ENCODE measurements at regions not wholly inside any gene's neighbourhood (a gene's known extent, or its start where the extent isn't known, plus 50 kb on each side); places are given as distances from the start of the nearest gene placed in this dataset.

DNA sequence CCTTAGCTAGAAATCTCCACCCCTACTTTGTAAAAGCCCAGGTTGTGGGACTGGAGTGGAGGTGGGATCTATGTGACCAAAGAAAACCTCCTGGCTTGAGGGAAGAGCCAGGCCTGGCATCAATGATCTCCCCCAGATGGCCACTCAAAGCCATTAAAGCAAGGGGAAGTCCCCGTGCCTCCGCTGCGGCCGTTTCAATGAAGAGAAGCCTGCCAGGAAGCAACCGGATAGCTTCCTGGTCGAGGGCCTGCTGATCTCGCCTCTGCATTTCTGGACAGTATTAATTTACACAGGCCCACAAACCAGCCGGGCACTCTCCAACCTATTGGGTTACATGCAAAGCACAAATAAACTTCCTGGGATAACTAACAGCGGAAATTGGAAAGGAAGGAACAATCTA is 160.5 kb upstream of the MSX2 start:
- BruUV-seq (replicated peaks), result no TSS peak
- ChIA-PET RAD21 (ENCODE audit: low non-redundant PET in 1 of 2, low total read pairs in 2 of 2, uncharacterized antibody in 2 of 2, unreplicated experiment in 2 of 2) (no interaction called here), POLR2A (no interaction called here), CTCF (no interaction called here)
- Histone ChIP-seq H3K9me2 (ENCODE audit: insufficient read depth) (no peaks in the 10 kb centered on the region), H4K20me1 (ENCODE audit: insufficient read depth) (no peaks in the 10 kb centered on the region), H3K36me3 (ENCODE audit: control insufficient read depth in 1 of 2, insufficient read depth in 2 of 2, low read length in 2 of 2) (no peaks in the 10 kb centered on the region), H3K4me3 (replicated peaks in 1 of 2; ENCODE audit: low read depth in 1 of 2, low read length in 2 of 2) (no peak overlapping the region), H3K4me1 (ENCODE audit: control insufficient read depth in 1 of 2, insufficient read depth in 2 of 2, low read length in 2 of 2) (peaks cover 0 to 6% of the 10 kb centered on the region in 2 experiments; a peak in 3 of 4 replicates), H2AFZ (ENCODE audit: low read depth, low read length, poor library complexity, severe bottlenecking) (no peak overlapping the region), H3K79me2 (ENCODE audit: insufficient read depth, low read length) (no peaks in the 10 kb centered on the region), H3K27me3 (ENCODE audit: insufficient read depth, low read length) (peaks cover 27% of the 10 kb centered on the region; the same call in 1 of the 2 replicates), H3K9me3 (ENCODE audit: control insufficient read depth in 1 of 2, insufficient read depth in 1 of 2, low read depth in 1 of 2, low read length in 2 of 2) (no peaks in the 10 kb centered on the region), H3K9ac (ENCODE audit: low read length) (no peak overlapping the region), H3K4me2 (ENCODE audit: low read length) (no peak overlapping the region), H3K27ac (ENCODE audit: low read depth, low read length) (no peak overlapping the region)
- intact Hi-C loops (cut with micrococcal nuclease), result no loop called here
- TF ChIP-seq, protein P1, sequence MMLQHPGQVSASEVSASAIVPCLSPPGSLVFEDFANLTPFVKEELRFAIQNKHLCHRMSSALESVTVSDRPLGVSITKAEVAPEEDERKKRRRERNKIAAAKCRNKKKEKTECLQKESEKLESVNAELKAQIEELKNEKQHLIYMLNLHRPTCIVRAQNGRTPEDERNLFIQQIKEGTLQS (IDR thresholded peaks at IDR 0.05), result no peak
- TF ChIP-seq, protein P2, sequence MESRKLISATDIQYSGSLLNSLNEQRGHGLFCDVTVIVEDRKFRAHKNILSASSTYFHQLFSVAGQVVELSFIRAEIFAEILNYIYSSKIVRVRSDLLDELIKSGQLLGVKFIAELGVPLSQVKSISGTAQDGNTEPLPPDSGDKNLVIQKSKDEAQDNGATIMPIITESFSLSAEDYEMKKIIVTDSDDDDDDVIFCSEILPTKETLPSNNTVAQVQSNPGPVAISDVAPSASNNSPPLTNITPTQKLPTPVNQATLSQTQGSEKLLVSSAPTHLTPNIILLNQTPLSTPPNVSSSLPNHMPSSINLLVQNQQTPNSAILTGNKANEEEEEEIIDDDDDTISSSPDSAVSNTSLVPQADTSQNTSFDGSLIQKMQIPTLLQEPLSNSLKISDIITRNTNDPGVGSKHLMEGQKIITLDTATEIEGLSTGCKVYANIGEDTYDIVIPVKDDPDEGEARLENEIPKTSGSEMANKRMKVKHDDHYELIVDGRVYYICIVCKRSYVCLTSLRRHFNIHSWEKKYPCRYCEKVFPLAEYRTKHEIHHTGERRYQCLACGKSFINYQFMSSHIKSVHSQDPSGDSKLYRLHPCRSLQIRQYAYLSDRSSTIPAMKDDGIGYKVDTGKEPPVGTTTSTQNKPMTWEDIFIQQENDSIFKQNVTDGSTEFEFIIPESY (IDR thresholded peaks at IDR 0.05; ENCODE audit: extremely low read depth, insufficient replicate concordance, low read length), result no peak
- TF ChIP-seq RAD21 (IDR thresholded peaks at IDR 0.05; ENCODE audit: low read depth), result no peak
- ATAC-seq, result no peak
- no peak for DNase-seq (ENCODE audit: low read depth, low spot score)

DNA sequence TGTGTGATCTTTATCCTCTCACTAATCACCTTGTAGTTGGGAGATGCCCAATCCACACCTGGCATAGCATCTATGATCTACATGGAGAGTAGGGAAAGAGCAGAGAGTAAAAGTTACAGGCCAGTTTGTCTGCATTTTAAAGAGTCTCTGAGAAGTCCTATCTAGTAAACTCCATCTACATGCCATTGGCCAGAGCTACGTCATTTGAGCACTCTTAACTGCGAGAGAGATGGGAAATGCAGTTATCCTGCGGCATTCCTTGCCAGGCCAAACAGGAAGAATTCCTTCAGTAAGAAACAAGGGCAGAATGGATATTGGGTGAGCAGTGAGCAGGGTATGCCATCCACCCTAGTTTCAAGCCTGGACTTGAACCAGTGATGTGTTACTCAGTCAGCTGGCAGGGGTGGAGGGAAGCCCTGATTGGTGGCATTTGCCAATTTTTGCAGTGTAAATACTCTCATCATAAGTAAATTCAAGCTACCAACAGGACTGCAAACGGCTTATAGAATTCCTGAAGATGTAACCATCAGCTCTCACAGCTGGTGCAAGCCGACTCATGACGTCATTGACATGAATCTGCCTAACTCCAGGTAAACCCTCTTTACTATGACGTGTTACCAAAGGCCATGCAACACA is 156.8 kb upstream of the MSX2 start:
- ChIA-PET CTCF (no interaction called here), RAD21 (ENCODE audit: low non-redundant PET in 1 of 2, low total read pairs in 2 of 2, uncharacterized antibody in 2 of 2, unreplicated experiment in 2 of 2) (no interaction called here), POLR2A (no interaction called here)
- intact Hi-C loops (cut with micrococcal nuclease), result no loop called here
- no peak overlapping the region for H2AFZ ChIP-seq (ENCODE audit: low read depth, low read length, poor library complexity, severe bottlenecking)
- H3K79me2 ChIP-seq (ENCODE audit: insufficient read depth, low read length), result no peaks in the 10 kb centered on the region
- no peak overlapping the region for H3K4me2 ChIP-seq (ENCODE audit: low read length)
- no peak overlapping the region for H3K9ac ChIP-seq (ENCODE audit: low read length)
- DNase-seq (ENCODE audit: low read depth, low spot score) (no peak), ATAC-seq (no peak)
- no peak overlapping the region for H3K27ac ChIP-seq (ENCODE audit: low read depth, low read length)
- H3K9me3 ChIP-seq (ENCODE audit: control insufficient read depth in 1 of 2, insufficient read depth in 1 of 2, low read depth in 1 of 2, low read length in 2 of 2), result no peaks in the 10 kb centered on the region
- H3K36me3 ChIP-seq (ENCODE audit: control insufficient read depth in 1 of 2, insufficient read depth in 2 of 2, low read length in 2 of 2), result no peaks in the 10 kb centered on the region
- no peaks in the 10 kb centered on the region for H3K9me2 ChIP-seq (ENCODE audit: insufficient read depth)
- no peak overlapping the region for H3K4me3 ChIP-seq (replicated peaks in 1 of 2; ENCODE audit: low read depth in 1 of 2, low read length in 2 of 2)
- peaks cover 20 to 30% of the 10 kb centered on the region in 2 experiments for H3K4me1 ChIP-seq (ENCODE audit: control insufficient read depth in 1 of 2, insufficient read depth in 2 of 2, low read length in 2 of 2)
- BruUV-seq (replicated peaks), result no TSS peak
- peaks cover 9% of the 10 kb centered on the region; the same call in 1 of the 2 replicates for H3K27me3 ChIP-seq (ENCODE audit: insufficient read depth, low read length)
- H4K20me1 ChIP-seq (ENCODE audit: insufficient read depth), result no peaks in the 10 kb centered on the region
- TF ChIP-seq YY1 (IDR thresholded peaks at IDR 0.05; ENCODE audit: extremely low read depth, insufficient replicate concordance, low read depth, low read length), result no peak
- TF ChIP-seq, protein P3, sequence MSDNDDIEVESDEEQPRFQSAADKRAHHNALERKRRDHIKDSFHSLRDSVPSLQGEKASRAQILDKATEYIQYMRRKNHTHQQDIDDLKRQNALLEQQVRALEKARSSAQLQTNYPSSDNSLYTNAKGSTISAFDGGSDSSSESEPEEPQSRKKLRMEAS (IDR thresholded peaks at IDR 0.05), result no peak
- no peak for TF ChIP-seq SRF (IDR thresholded peaks at IDR 0.05; ENCODE audit: low read depth)
- TF ChIP-seq, protein P4, sequence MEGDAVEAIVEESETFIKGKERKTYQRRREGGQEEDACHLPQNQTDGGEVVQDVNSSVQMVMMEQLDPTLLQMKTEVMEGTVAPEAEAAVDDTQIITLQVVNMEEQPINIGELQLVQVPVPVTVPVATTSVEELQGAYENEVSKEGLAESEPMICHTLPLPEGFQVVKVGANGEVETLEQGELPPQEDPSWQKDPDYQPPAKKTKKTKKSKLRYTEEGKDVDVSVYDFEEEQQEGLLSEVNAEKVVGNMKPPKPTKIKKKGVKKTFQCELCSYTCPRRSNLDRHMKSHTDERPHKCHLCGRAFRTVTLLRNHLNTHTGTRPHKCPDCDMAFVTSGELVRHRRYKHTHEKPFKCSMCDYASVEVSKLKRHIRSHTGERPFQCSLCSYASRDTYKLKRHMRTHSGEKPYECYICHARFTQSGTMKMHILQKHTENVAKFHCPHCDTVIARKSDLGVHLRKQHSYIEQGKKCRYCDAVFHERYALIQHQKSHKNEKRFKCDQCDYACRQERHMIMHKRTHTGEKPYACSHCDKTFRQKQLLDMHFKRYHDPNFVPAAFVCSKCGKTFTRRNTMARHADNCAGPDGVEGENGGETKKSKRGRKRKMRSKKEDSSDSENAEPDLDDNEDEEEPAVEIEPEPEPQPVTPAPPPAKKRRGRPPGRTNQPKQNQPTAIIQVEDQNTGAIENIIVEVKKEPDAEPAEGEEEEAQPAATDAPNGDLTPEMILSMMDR (IDR thresholded peaks at IDR 0.05 in 2 of 3, conservative IDR thresholded peaks at IDR 0.05 in 1 of 3; ENCODE audit: borderline replicate concordance in 1 of 3, insufficient read depth in 1 of 3, low read depth in 2 of 3, low read length in 2 of 3), result no peak
- no peak for TF ChIP-seq SIN3A (IDR thresholded peaks at IDR 0.05; ENCODE audit: low read depth)
- TF ChIP-seq EZH2 (IDR thresholded peaks at IDR 0.05), result no peak
- TF ChIP-seq ZFX (IDR thresholded peaks at IDR 0.05), result no peak
- TF ChIP-seq TCF7L2 (IDR thresholded peaks at IDR 0.05; ENCODE audit: borderline replicate concordance, extremely low read depth, insufficient read depth, insufficient read length), result no peak
- TF ChIP-seq EZH2phosphoT487 (IDR thresholded peaks at IDR 0.05; ENCODE audit: borderline replicate concordance), result no peak
- TF ChIP-seq RAD21 (IDR thresholded peaks at IDR 0.05; ENCODE audit: low read depth), result no peak
- TF ChIP-seq ELF1 (IDR thresholded peaks at IDR 0.05; ENCODE audit: borderline replicate concordance, low read depth), result no peak
- TF ChIP-seq CBX3 (IDR thresholded peaks at IDR 0.05; ENCODE audit: low read depth), result no peak

All from HCT116 (cell line).